ENCODE measurements at regions not wholly inside any gene's neighbourhood (a gene's known extent, or its start where the extent isn't known, plus 50 kb on each side); places are given as distances from the start of the nearest gene placed in this dataset.

DNA sequence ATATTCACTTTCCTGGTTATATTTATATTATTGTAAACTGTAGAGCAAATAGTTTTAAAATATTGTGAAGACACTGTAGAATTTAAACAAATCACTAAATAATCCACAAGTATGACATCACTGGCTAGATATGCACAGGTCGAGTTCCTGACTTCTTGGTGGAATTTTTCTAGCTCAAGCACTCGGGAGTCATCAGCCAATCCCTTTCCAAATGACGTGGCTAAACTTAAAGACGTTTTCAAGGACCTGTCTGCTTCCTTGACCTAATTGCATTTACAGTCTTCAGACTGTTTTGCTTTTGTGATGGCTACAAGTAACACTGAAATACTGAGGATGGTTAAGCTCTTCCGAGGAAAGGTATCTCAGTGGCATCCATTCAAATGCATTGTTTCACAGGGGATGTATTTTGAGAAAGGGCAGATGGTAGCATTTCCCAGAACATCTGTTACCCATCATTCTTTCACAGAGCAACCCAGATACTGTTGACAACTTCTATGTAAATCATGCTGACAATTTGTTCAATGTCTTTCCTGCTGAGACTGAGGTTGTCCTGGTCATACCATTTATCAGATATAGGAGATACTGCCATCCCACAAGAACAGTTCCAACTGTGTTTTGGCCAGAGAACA is 262.8 kb downstream of the CDH10 start:
- no peak overlapping the region for H2AFZ ChIP-seq (ENCODE audit: control insufficient read depth, low read length)
- dilution Hi-C loops (cut with MboI; ENCODE audit: extremely low pct_ligation_motif_present, low sequenced_read_pairs), result no loop called here
- no peak overlapping the region for H3K27ac ChIP-seq (ENCODE audit: control insufficient read depth, insufficient read depth, low read length)

DNA sequence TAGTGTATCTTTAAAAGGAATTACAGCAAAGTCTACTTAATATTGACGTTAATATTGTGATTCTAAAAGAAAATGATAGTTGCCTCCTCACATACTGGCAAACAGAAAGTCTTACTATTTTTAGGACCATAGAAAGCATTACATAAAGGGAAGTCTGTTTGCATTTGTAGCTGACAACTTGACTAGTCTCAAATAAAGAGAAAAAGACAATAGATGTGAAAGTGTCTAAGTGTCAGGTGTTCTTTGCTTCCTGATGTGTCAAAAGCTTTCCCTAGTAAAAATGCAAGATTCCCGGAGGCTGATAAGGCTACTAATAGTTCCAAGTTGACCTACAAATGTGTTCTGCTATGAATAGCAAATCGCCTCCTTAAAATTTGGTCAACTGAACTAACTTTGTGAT is 259.7 kb downstream of the CDH10 start:
- Histone ChIP-seq H4K20me1 (ENCODE audit: control insufficient read depth, extremely low read depth, insufficient read depth, low read length) (no peaks in the 10 kb centered on the region), H3K9me1 (ENCODE audit: control insufficient read depth, extremely low read depth, insufficient read depth, low read length) (no peaks in the 10 kb centered on the region), H3K79me2 (ENCODE audit: control insufficient read depth, insufficient read depth, low read length) (no peaks in the 10 kb centered on the region), H3K4me3 (ENCODE audit: control insufficient read depth in 2 of 3, extremely low read depth in 1 of 3, insufficient read depth in 2 of 3, low read depth in 1 of 3, low read length in 3 of 3) (no peak overlapping the region), H3K9me3 (ENCODE audit: control insufficient read depth, low read depth, low read length) (peaks cover 2% of the 10 kb centered on the region), H3K4me2 (ENCODE audit: control insufficient read depth, extremely low read depth, insufficient read depth, low read depth, low read length) (no peak overlapping the region), H3K27ac (ENCODE audit: control insufficient read depth, insufficient read depth, low read length) (no peak overlapping the region), H3K9ac (ENCODE audit: control insufficient read depth, extremely low read depth, insufficient read depth, low read length) (no peak overlapping the region), H3K27me3 (ENCODE audit: control insufficient read depth, extremely low read depth, insufficient read depth, low read length) (no peaks in the 10 kb centered on the region), H3K4me1 (ENCODE audit: control insufficient read depth, extremely low read depth, insufficient read depth, low read length) (no peaks in the 10 kb centered on the region), H2AFZ (ENCODE audit: control insufficient read depth, low read length) (no peak overlapping the region), H3K36me3 (ENCODE audit: control insufficient read depth in 2 of 2, extremely low read depth in 1 of 2, insufficient read depth in 2 of 2, low read length in 2 of 2) (no peaks in the 10 kb centered on the region)
- FAIRE-seq (no peak), DNase-seq (ENCODE audit: low read depth, low spot score) (no peak)
- dilution Hi-C loops (cut with MboI; ENCODE audit: extremely low pct_ligation_motif_present, low sequenced_read_pairs), result no loop called here
- no peak for TF ChIP-seq EZH2 (IDR thresholded peaks at IDR 0.05; ENCODE audit: low read length)
- TF ChIP-seq, protein P1, sequence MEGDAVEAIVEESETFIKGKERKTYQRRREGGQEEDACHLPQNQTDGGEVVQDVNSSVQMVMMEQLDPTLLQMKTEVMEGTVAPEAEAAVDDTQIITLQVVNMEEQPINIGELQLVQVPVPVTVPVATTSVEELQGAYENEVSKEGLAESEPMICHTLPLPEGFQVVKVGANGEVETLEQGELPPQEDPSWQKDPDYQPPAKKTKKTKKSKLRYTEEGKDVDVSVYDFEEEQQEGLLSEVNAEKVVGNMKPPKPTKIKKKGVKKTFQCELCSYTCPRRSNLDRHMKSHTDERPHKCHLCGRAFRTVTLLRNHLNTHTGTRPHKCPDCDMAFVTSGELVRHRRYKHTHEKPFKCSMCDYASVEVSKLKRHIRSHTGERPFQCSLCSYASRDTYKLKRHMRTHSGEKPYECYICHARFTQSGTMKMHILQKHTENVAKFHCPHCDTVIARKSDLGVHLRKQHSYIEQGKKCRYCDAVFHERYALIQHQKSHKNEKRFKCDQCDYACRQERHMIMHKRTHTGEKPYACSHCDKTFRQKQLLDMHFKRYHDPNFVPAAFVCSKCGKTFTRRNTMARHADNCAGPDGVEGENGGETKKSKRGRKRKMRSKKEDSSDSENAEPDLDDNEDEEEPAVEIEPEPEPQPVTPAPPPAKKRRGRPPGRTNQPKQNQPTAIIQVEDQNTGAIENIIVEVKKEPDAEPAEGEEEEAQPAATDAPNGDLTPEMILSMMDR (optimal IDR thresholded peaks at IDR 0.05 in 1 of 3, IDR thresholded peaks at IDR 0.05 in 1 of 3, conservative IDR thresholded peaks at IDR 0.05 in 1 of 3; ENCODE audit: extremely low read depth in 1 of 3, insufficient read depth in 2 of 3, low read length in 3 of 3), result no peak

More for the DNA sequence above, 262.8 kb downstream of the CDH10 start:
- Histone ChIP-seq H3K9ac (ENCODE audit: control insufficient read depth, extremely low read depth, insufficient read depth, low read length) (no peak overlapping the region), H3K4me3 (ENCODE audit: control insufficient read depth in 2 of 3, extremely low read depth in 1 of 3, insufficient read depth in 2 of 3, low read depth in 1 of 3, low read length in 3 of 3) (no peak overlapping the region), H3K4me2 (ENCODE audit: control insufficient read depth, extremely low read depth, insufficient read depth, low read depth, low read length) (no peak overlapping the region), H3K36me3 (ENCODE audit: control insufficient read depth in 2 of 2, extremely low read depth in 1 of 2, insufficient read depth in 2 of 2, low read length in 2 of 2) (no peaks in the 10 kb centered on the region), H3K79me2 (ENCODE audit: control insufficient read depth, insufficient read depth, low read length) (no peaks in the 10 kb centered on the region), H3K9me3 (ENCODE audit: control insufficient read depth, low read depth, low read length) (no peaks in the 10 kb centered on the region), H3K4me1 (ENCODE audit: control insufficient read depth, extremely low read depth, insufficient read depth, low read length) (no peaks in the 10 kb centered on the region), H3K27me3 (ENCODE audit: control insufficient read depth, extremely low read depth, insufficient read depth, low read length) (no peaks in the 10 kb centered on the region), H4K20me1 (ENCODE audit: control insufficient read depth, extremely low read depth, insufficient read depth, low read length) (no peaks in the 10 kb centered on the region), H3K9me1 (ENCODE audit: control insufficient read depth, extremely low read depth, insufficient read depth, low read length) (no peaks in the 10 kb centered on the region)
- FAIRE-seq, result no peak
- TF ChIP-seq EZH2 (IDR thresholded peaks at IDR 0.05; ENCODE audit: low read length), result no peak
- TF ChIP-seq, protein P1 (optimal IDR thresholded peaks at IDR 0.05 in 1 of 3, IDR thresholded peaks at IDR 0.05 in 1 of 3, conservative IDR thresholded peaks at IDR 0.05 in 1 of 3; ENCODE audit: extremely low read depth in 1 of 3, insufficient read depth in 2 of 3, low read length in 3 of 3), result no peak
- DNase-seq (ENCODE audit: low read depth, low spot score), result no peak
